ENCODE measurements at regions not wholly inside any gene's neighbourhood (a gene's known extent, or its start where the extent isn't known, plus 50 kb on each side); places are given as distances from the start of the nearest gene placed in this dataset.

- TF ChIP-seq CTCF (IDR thresholded peaks at IDR 0.05 in 4 of 5, conservative IDR thresholded peaks at IDR 0.05 in 1 of 5) (no peak), POLR2A (IDR thresholded peaks at IDR 0.05) (no peak)
These were observed 298.5 kb downstream of the KLF6 start for GRCh38 chr10:3486346-3487065.

All from gastrocnemius medialis (tissue), 4 donors.